BE2C (cell line): ENCODE measurements at regions not wholly inside any gene's neighbourhood (a gene's known extent, or its start where the extent isn't known, plus 50 kb on each side); places are given as distances from the start of the nearest gene placed in this dataset.

Source experiments
- DNase-seq: peaks from one replicate; pipeline ENCODE4 v3.0.0-alpha.2; 2020
- H3K27me3 ChIP-seq: fragments of 250-450 bp; sonication (Bioruptor Pico); 2 replicates; pipeline ENCODE4 v1.5.1; 2020; ENCODE audit warnings: mild to moderate bottlenecking
- H3K36me3 ChIP-seq: fragments of 250-450 bp; sonication (Bioruptor Pico); 2 replicates; pipeline ENCODE4 v1.5.1; 2020; ENCODE audit warnings: mild to moderate bottlenecking
- H3K4me1 ChIP-seq: fragments of 250-450 bp; sonication (Bioruptor Pico); 2 replicates; pipeline ENCODE4 v1.5.1; 2020
- H3K4me3 ChIP-seq: 2 replicates; pipeline ENCODE4 v1.5.1; 2011; ENCODE audit warnings: low read depth, low read length
- H3K9me3 ChIP-seq: fragments of 250-450 bp; sonication (Bioruptor Pico); 2 replicates; pipeline ENCODE4 v1.5.1; 2020
- CTCF ChIP-seq: IDR thresholded peaks from 2 replicates; pipeline ENCODE4 v1.5.1; 2012; ENCODE audit warnings: mild to moderate bottlenecking, low read depth, low read length

GRCh38 chr4:24742773-24743172, 52.6 kb upstream of the SOD3 start:
- Histone ChIP-seq H3K27me3 (no peaks in the 10 kb centered on the region), H3K4me3 (no peak overlapping the region), H3K4me1 (no peaks in the 10 kb centered on the region), H3K9me3 (no peaks in the 10 kb centered on the region), H3K36me3 (no peaks in the 10 kb centered on the region)
- no peak for TF ChIP-seq CTCF
- no peak for DNase-seq

GRCh38 chr4:24743206-24743605, 52.2 kb upstream of the SOD3 start:
- no peak for TF ChIP-seq CTCF
- no peak for DNase-seq
- Histone ChIP-seq H3K36me3 (no peaks in the 10 kb centered on the region), H3K4me1 (no peaks in the 10 kb centered on the region), H3K27me3 (no peaks in the 10 kb centered on the region), H3K9me3 (no peaks in the 10 kb centered on the region), H3K4me3 (no peak overlapping the region)

- DNase-seq = no peak
- Histone ChIP-seq H3K27me3 (no peaks in the 10 kb centered on the region), H3K9me3 (no peaks in the 10 kb centered on the region), H3K4me3 (no peak overlapping the region), H3K36me3 (no peaks in the 10 kb centered on the region), H3K4me1 (no peaks in the 10 kb centered on the region)
- no peak for TF ChIP-seq CTCF
Observed at GRCh38 chr4:24743927-24744326, 51.4 kb upstream of the SOD3 start.

GRCh38 chr4:24745172-24745895, 50.0 kb upstream of the SOD3 start:
- no peaks in the 10 kb centered on the region for H3K9me3 ChIP-seq

More at GRCh38 chr4:24745172-24745895, 50.0 kb upstream of the SOD3 start:
- no peak for TF ChIP-seq CTCF
- Histone ChIP-seq H3K36me3 (no peaks in the 10 kb centered on the region), H3K27me3 (no peaks in the 10 kb centered on the region), H3K4me1 (no peaks in the 10 kb centered on the region), H3K4me3 (no peak overlapping the region)
- no peak for DNase-seq
